Sciatic nerve (tissue), 2 donors: ENCODE measurements at regions not wholly inside any gene's neighbourhood (a gene's known extent, or its start where the extent isn't known, plus 50 kb on each side); places are given as distances from the start of the nearest gene placed in this dataset.
A peak's percentile ranks its signal among the peaks of the same experiment; 100 is the strongest.

Experiments used
- ATAC-seq: fragments of 200-7000 bp; cut with Tn5 transposase; one replicate; pipeline ENCODE4 v1.9.1; 2020; ENCODE audit warnings: mild to moderate bottlenecking, moderate library complexity
- DNase-seq: peaks from one replicate; pipeline ENCODE4 v3.0.0-alpha.2; 2020; ENCODE audit warnings: low spot score
- intact Hi-C: fragments of 100-400 bp; cut with DNase I; formaldehyde crosslinking; loops from one replicate; pipeline ENCODE4 v1.14.2; 2022
- donor health status: DM: no; HTN: no; CAD: no.
- donor health status: DM: no; HTN: no; CAD: no.

DNA sequence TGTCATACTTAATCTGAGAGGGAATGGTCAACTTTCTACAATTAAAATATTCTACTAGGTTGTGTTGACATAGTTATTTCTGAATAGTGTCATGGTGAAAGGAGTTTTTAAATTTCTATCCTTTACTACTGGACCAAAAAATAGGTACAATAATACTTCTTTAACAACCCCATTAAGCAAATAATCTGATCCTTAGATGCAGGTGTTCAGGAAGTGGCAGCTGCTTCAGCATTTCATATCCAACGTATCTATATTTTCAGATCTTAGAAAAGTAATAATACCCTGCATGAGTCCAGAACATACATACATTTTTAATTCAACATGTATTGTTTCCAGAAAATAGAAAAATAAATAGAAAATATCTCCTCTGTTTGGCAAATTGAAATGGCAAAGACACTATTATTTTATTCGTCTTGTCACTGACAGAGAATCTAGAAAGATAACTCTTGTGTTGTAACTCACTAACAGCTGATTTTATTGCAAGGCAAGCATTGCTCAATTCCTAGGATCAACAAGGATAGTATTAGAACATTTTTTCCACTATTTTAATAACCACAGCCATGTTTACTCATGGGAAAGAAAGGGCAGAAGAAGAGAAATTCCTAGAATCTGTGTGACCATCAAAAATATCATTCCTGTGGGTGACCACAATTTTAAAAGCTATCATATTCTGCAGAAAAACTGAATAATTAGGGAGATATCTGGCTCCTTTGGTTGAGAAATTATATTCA, 159.3 kb upstream of the CNTNAP2 start:
- no peak for DNase-seq
- ATAC-seq: peak; percentile 92
- intact Hi-C loops: no loop called here

DNA sequence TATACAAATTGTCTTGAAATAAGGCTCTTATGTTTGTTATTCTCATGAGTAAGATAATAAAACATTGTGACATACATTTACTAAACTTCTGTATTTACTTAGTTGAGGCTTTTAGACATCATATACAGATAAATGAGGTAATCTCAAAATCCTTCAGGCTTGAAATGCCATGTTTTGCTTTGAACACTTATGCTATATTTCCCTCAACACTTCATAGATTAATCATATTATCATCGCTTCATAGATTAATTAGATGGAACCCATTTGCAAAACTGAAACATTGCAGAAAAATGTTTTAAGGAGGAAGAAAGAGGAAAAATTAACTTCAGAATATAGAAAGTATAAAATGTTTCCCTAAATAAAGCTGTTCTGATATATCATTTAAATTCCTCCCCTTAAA, 165.0 kb upstream of the CNTNAP2 start:
- DNase-seq (no peak), ATAC-seq (no peak)
- intact Hi-C loops: no loop called here

DNA sequence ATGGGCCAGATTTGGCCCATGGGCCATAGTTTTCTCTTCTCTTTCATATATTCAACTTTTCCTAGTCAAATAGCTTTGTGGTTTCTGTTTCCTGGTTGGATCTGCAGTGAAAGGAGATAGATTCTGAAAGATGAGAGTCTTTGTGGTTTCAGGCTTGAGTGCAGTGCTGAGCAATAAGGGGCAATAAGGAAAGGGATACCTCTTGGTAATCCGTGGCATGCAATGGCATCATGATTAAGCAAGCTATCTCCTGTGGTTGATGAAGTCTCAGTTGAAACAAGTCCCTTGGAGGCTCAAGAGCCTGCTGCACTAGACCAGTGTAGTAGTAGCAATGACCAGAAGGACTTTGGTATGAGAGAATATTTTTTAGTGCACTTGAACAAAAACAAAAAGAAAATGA, 187.7 kb upstream of the CNTNAP2 start:
- no peak for ATAC-seq
- no peak for DNase-seq
- intact Hi-C loops: no loop called here

DNA sequence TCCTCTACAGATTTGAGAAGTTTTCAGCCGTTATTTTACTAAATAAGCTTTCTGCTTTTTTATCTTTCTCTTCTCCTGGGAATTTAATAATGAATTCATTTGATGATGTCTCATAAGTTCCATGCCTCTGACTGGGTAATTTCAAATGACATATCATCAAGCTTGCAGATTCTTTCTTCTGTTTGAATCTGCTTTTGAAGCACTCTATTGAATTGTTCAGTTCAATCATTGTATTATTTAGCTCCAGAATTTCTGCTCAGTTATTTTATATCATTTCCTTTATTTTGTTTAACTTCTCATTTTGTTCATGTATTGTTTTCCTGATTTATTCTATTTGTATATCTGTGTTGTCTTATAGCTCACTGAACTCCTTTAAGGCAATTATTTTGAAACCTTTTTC, 196.9 kb upstream of the CNTNAP2 start:
- intact Hi-C loops: no loop called here
- DNase-seq (no peak), ATAC-seq (no peak)

DNA sequence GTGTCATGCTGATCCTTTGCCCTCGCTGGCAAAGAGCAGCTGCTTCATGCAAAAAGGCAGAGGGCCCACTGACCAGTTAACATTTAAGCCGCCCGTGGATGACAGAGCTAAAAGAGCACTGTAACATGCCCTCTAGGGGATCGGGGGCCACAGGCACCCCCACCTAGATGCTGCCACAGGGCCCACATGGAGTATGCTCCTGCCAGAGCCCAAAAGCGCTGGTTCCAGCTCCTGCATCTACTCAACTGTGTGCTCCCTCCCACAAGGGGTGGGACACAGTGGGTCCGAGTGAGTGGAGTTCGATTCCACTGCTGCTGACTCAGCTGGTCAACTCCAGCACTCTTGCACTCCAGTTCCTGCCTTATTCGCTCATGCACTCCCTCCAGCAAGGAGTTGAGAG, 199.8 kb upstream of the CNTNAP2 start:
- DNase-seq (no peak), ATAC-seq (no peak)
- intact Hi-C loops: no loop called here

DNA sequence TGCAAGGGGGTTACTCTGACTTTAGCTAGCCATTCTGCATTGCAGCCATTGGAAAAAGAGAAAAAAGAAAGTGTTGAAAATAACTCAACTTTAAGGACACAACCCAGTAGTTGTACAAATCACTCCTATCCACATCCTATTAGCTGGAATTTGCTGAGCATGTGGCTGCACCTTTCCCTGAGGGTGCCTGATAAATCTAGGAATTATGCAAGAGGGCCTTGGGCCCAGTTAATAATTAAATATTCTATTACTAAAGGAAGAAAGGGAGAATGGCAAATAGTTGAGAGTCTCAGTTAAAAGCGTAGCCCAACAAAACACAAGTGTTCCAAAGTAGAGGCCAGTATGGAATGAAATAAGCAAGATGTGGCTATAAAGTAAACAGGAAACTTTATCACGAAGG, 200.9 kb upstream of the CNTNAP2 start:
- intact Hi-C loops: no loop called here
- ATAC-seq (no peak), DNase-seq (no peak)

DNA sequence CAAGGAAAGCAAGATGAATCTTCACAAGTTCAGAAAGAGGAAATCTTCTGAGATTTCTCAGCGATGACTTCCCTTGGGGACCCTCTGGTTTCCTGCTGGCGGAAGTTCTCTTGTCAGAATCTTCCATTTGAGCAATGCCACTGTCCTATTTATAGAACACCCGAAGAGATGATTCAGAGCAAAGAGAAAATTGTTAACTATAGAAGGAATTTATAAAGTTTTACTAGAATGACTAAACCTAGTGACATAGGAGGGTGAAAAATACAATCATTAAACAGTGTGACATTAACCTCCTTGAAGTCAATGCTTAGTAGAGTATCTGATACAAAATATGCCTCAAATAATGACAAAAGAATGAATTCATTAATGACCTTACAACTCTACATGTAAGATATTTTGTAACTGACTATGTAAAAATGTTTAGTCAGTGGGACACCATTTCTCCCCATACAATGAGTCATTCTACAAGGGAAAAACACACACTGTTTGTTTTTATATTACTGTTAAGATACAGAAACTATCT, 206.5 kb upstream of the CNTNAP2 start:
- DNase-seq: no peak
- no peak for ATAC-seq
- intact Hi-C loops: no loop called here

DNA sequence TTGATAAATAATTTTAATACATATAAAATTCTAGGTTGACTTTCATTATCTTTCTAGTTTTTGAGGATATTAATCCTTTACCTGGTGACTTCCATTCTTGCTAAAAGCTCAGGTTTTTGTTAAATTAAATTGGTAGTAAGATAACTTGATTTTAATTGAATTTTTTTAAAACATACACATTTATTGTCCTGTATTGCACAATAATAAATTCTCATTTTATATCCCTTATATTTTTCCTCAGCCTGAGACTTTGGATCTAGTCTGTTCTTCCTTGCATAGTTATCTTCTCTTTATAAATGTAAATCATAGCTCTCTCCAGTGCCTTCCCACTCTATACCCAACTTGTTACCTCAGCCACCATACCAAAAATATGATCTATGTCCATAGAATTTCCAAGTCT, 212.9 kb upstream of the CNTNAP2 start:
- intact Hi-C loops: no loop called here
- DNase-seq (no peak), ATAC-seq (no peak)

DNA sequence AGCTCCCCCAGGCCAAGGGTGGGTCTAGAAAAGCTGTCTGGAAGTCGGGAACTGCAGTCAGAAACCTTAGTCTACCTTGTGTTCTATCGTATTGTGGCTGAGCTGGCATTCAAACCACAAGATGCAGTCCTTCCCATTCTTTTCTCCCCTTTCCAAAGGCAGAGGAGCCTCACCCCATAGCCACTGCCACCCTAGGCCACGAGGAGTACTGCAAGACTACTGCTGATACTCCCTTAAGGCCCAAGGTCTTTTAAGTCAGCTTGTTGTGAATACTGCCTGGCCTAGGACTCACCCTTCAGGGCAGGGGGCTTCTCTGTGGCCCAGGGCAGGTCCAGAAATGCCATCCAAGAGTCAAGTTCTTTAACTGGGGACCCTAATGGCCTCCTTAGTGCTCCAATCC, 214.5 kb upstream of the CNTNAP2 start:
- DNase-seq (no peak), ATAC-seq (no peak)
- intact Hi-C loops: no loop called here

DNA sequence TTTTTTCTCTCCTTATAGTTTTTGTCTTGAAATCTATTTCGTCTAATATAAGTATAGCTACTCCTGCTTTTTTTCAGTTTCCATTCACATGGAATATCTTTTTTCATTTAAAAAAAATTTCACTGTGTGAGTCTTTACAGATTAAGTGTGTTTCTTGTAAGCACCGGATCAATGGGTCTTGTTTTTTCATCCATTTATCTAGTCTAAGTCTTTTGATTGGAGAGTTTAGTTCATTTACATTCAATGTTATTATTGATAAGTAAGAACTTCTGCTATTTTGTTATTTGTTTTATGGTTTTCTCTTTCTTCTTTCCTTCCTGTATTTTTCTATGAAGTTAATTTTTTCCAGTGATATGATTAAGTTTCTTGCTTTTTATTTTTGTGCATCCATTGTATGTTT, 216.7 kb upstream of the CNTNAP2 start:
- no peak for ATAC-seq
- intact Hi-C loops: no loop called here

DNA sequence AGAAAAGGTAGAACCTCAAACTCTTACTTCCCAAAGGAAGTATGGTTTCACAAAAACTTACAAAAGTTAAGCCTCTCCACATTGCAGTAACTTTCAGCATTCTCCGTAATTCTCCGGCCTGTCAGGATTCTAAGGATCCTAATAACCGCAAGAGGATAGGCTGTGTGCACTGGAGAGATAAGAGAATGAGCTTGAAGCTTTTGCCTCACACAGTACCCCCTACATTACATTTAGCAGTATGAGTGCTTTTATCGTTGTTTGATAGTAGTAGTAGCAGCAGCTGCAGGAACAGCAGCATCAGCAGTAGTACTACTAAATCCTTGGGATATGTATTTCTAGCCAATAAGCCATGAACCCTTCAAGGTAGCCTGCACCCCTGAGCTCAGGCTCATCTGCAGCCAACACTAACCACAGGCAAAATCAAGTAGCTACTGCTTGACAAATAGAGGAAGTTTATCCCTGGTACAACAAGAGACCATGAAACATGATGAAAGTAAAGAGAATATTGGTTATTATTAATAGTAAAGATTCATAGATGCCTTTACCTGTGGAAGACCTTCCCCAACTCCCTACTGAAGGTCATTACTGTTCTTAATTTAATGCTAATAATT, 222.6 kb upstream of the CNTNAP2 start:
- DNase-seq: no peak
- intact Hi-C loops: no loop called here
- no peak for ATAC-seq

More for the DNA sequence above, 216.7 kb upstream of the CNTNAP2 start:
- no peak for DNase-seq

DNA sequence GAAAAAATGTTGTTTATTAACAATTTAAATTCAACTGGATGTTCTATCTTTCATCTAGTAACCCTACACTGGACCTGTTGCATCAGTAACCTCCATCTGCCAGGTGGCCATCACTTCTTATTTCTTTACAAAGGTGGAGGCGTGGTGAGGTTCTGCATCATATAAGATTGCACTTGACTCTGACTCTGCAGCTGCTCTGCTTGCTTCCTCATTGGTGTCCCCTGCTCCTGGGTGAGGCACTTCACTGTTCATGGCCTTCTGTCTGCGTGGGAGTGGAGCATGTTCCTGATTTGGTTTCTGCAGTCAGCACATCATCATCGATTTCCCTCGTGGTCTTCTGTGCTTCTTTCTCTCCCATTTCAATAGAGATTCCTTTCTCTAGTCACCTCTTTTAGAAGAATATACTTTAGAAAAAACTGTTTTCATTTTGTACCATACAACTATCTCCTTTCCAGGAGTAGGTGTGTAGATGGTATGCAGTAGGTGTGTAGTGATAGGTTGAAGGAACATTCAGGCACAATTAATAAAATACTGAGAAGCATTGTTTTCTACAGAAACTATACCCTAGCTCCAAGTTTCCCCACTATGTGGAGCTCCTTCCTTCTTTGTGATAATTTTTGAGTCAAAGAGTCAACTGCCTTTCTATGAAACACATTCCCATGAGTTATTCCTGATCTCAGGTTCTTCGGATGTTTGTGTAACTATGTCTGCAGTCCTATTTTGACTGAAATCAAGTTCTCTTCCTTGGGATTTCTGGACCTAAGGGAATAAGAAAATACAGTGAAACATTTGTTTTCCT, 231.7 kb upstream of the CNTNAP2 start:
- ATAC-seq: no peak
- intact Hi-C loops: no loop called here
- DNase-seq: no peak

DNA sequence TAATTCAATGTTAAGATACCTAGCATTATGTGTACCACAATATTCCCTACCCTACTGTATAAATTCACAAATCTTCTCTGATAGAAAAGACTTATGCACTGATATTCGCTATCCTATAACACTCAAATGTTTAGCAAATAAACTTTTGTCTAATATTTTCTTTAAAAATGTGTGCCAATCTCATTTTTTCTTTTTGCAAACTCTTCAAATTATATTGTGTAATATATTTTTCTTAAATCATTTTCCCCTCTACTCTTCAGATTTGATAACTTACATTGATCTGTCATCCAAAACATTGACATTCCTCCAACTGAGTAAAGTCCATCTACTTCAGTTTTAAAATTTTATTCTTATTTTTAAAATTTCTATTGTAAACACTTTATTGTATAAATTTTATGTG, 240.2 kb upstream of the CNTNAP2 start:
- DNase-seq (no peak), ATAC-seq (no peak)
- intact Hi-C loops: no loop called here

DNA sequence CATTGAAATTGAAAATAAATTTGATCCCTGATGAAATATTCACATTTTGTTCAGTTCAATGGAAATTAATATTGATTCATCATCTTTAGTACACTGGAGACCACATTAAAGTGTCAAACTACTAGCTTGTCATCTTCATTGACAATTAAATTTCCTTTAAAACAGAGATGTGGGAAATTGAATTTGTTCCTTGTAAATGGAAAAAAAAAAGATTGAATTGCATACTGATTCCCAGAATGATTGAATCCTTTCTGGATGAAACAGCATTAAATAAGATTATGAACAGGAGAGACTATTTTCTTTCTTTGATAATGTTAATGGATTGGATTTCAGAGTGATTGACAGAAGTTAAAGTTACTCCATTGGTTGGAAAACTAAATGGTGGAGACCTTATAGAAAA, 241.3 kb upstream of the CNTNAP2 start:
- no peak for DNase-seq
- no peak for ATAC-seq
- intact Hi-C loops: no loop called here

DNA sequence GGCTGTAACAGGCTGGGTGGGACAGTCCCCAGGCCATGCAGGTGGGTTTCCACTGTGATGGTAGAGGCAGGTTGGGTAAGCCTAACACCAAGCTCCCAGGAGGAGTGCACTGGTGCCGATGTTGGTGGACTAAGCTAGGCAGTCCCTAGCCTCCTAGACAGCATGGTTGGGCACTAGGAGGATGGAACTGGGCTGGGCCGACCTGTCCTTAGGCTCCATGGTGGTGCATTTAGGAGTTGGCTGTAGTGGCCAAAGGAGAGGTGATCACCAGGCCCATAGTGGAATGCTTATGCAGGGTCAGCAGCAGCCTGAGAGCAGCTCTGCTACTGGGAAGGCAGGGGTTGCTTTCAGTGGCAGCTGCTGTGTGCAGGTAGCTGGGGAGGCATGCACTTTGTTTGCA, 247.7 kb upstream of the CNTNAP2 start:
- intact Hi-C loops: no loop called here
- DNase-seq (no peak), ATAC-seq (no peak)

DNA sequence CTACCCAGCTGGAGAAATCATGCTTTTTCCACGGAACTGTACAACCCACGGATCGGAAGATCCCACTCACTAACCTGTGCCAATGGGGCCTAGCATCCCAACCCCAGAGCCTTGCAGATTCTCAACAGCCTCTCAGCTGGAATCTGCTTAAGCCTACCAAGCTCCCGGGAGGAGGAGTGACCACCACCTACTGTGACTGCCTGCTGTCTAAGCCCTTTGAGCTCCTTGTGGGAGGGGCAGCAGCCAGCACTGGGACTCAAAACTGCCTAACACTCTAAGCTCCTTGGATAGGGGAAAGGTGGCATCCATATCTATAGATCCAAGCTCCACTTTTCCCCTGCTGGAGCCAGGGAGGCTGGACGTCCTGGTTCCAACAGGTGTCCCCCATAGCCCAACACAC, 254.4 kb upstream of the CNTNAP2 start:
- peak; percentile 15 for ATAC-seq
- DNase-seq: no peak
- intact Hi-C loops: no loop called here

DNA sequence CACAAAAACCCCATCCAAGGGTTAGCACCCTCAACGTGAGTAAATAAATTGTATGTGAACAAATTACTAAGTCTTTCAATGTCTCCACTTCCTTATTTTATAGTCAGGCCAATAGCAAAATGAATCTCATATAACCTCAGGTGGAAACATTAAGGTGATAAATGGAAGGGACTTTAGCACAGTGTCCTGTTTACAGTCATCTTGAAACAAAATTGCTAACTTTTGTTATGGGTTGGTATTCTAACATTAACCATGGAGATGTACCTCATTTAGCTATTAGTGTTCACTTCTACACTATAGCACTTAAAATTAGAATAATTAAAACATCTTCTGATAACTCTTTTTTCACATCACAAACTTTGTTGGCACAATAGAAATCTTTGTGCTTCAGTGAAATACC, 255.8 kb upstream of the CNTNAP2 start:
- intact Hi-C loops: no loop called here
- DNase-seq (no peak), ATAC-seq (no peak)

DNA sequence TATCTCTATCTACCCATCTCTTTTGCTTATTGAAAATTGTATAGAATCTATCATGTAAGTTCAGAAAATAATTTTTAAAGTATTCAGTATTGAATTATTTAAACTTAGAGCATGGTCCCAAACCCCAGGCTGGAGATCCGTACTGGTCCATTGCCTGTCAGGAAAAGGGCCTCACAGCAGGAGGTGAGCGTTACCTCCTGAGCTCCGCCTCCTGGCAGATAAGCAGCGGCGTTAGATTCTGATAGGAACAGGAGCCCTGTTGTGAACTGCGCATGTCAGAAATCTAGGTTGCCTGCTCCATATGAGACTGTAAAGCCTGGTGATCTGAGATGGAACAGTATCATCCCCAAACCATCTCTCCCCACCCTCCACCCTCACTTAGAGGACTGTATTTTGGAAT, 266.0 kb upstream of the CNTNAP2 start:
- intact Hi-C loops: no loop called here
- DNase-seq (no peak), ATAC-seq (no peak)

DNA sequence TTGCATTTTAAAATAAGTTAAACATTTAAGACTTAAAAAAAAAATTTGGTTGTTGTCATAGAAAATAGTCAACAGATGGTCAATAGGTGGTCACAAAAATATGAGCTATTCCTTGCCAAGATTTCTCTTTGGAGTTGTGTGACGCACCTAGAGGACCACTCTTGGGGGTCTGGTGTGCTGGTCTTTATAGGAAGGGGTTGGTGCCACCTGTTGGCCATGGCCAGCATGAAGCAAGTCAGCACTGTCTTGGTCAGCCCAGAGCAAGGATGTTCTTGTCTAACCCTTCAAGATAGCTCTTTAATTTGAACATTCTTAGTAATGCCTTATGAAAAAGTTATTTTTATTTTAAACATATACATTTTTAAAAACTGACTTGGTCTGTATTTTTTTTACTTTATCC, 267.9 kb upstream of the CNTNAP2 start:
- intact Hi-C loops: no loop called here
- DNase-seq: no peak
- ATAC-seq: no peak

DNA sequence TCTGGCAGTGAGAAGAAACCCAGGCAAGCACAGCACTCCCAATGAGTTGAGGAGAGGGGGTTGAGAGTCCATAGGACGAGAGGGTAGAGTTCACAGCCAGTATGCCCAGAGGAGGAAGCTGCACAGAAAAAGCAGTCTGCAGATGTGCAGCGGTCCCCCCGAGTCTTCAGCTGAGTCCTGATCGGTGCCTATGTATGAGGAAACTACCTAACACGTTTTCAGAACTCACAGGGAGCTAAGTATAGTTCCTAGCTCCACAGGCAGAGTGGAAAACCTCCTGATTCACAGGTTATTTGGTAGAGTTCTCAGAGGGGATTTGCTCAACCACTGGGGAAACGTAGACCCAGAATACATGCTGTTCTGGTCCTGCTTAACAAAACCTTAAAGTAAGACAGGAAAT, 271.3 kb upstream of the CNTNAP2 start:
- ATAC-seq (no peak), DNase-seq (no peak)
- intact Hi-C loops: no loop called here
